HEK293 (cell line): ENCODE measurements at regions not wholly inside any gene's neighbourhood (a gene's known extent, or its start where the extent isn't known, plus 50 kb on each side); places are given as distances from the start of the nearest gene placed in this dataset.

ENCODE experiments used
- CTCF ChIP-seq: fragments of 450-650 bp; formaldehyde crosslinking; IDR thresholded peaks from 2 replicates; pipeline ENCODE4 v1.5.1; 2016; ENCODE audit warnings: missing biosample characterization, missing genetic modification characterization
- KLF9 ChIP-seq: fragments of 450-650 bp; formaldehyde crosslinking; IDR thresholded peaks from 2 replicates; pipeline ENCODE4 v1.5.1; 2016; ENCODE audit warnings: missing biosample characterization, missing genetic modification characterization, low read depth
- TCF7L2 ChIP-seq: IDR thresholded peaks from 2 replicates; pipeline ENCODE4 v1.6.1; 2011; ENCODE audit warnings: low read depth, mild to moderate bottlenecking, inconsistent platforms, low read length, moderate library complexity, borderline replicate concordance
- ZNF221 ChIP-seq: fragments of 450-650 bp; formaldehyde crosslinking; IDR thresholded peaks from 2 replicates; pipeline ENCODE4 v1.5.1; 2017; ENCODE audit warnings: missing biosample characterization, missing genetic modification characterization, borderline replicate concordance
- ZNF280C ChIP-seq: fragments of 450-650 bp; formaldehyde crosslinking; IDR thresholded peaks from 2 replicates; pipeline ENCODE4 v1.5.1; 2016; ENCODE audit warnings: missing biosample characterization, missing genetic modification characterization
- ZNF292 ChIP-seq: fragments of 450-650 bp; formaldehyde crosslinking; IDR thresholded peaks from 2 replicates; pipeline ENCODE4 v1.5.1; 2016; ENCODE audit warnings: low read depth, missing biosample characterization, missing genetic modification characterization, borderline replicate concordance
- ZNF488 ChIP-seq: fragments of 450-650 bp; formaldehyde crosslinking; IDR thresholded peaks from 2 replicates; pipeline ENCODE4 v1.5.1; 2016; ENCODE audit warnings: missing biosample characterization, missing genetic modification characterization
- ZNF660 ChIP-seq: fragments of 450-650 bp; IDR thresholded peaks from 2 replicates; pipeline ENCODE4 v1.5.1; 2018; ENCODE audit warnings: missing biosample characterization, mild to moderate bottlenecking, missing genetic modification characterization

GRCh38 chr14:62280366-62280765 lies 518.1 kb downstream of the SNAPC1 start:
- TF ChIP-seq ZNF292 (tag by site-specific recombination), result no peak
- no peak for TF ChIP-seq TCF7L2
- TF ChIP-seq CTCF (tag by site-specific recombination), result no peak
- no peak for TF ChIP-seq ZNF280C
- TF ChIP-seq ZNF660, result no peak
- no peak for TF ChIP-seq ZNF221 (tag by site-specific recombination)
- no peak for TF ChIP-seq KLF9 (tag by site-specific recombination)
- no peak for TF ChIP-seq ZNF488 (tag by site-specific recombination)
